H1 (cell line): ENCODE measurements at regions not wholly inside any gene's neighbourhood (a gene's known extent, or its start where the extent isn't known, plus 50 kb on each side); places are given as distances from the start of the nearest gene placed in this dataset.

Experiments used
- CTCF ChIA-PET: fragments of 300-600 bp; sonication (Branson Sonifier 250); formaldehyde crosslinking; loops from one replicate; lab custom pipeline; 2021; ENCODE audit not compliant: partially characterized antibody; lab: Charles Lee
- POLR2A ChIA-PET: fragments of 300-600 bp; sonication (Branson Sonifier 250); formaldehyde crosslinking; loops from one replicate; lab custom pipeline; 2021; ENCODE audit warnings: inconsistent platforms; ENCODE audit not compliant: partially characterized antibody; lab: Charles Lee
- DNase-seq, 2 experiments: peaks; one replicate each; pipeline versions ENCODE4 v3.0.0 to v3.0.0-alpha.2; 2010 to 2022; ENCODE audit warnings: low spot score in 2 of 2, low read depth in 1 of 2, mixed read lengths in 1 of 2
- FAIRE-seq: peaks from 2 replicates; lab custom pipeline; 2011; peaks lifted over from hg19 to GRCh38; lab: Jason Lieb, UNC
- H2AFZ ChIP-seq: 2 replicates; pipeline ENCODE4 v1.8.1; 2012; ENCODE audit warnings: low read length, inconsistent platforms
- H2AK5ac ChIP-seq: 2 replicates; pipeline ENCODE4 v1.6.1; 2013; ENCODE audit warnings: low read depth, low read length
- H2BK120ac ChIP-seq: replicated peaks from 2 replicates; pipeline ENCODE3; 2013; ENCODE audit warnings: low read depth, low read length, inconsistent platforms
- H2BK12ac ChIP-seq: 2 replicates; pipeline ENCODE4 v1.6.1; 2013; ENCODE audit warnings: low read depth, low read length
- H2BK15ac ChIP-seq: 2 replicates; pipeline ENCODE4 v1.6.1; 2013; ENCODE audit warnings: low read length
- H2BK20ac ChIP-seq: 2 replicates; pipeline ENCODE4 v1.6.1; 2013; ENCODE audit warnings: low read length
- H2BK5ac ChIP-seq: 2 replicates; pipeline ENCODE4 v1.6.1; 2013; ENCODE audit warnings: low read depth, low read length
- H3K14ac ChIP-seq: 2 replicates; pipeline ENCODE4 v1.6.1; 2013; ENCODE audit warnings: inconsistent platforms; ENCODE audit not compliant: insufficient read length
- H3K18ac ChIP-seq: 2 replicates; pipeline ENCODE4 v1.6.1; 2013; ENCODE audit warnings: low read length; ENCODE audit errors: extremely low read depth
- H3K23ac ChIP-seq: 2 replicates; pipeline ENCODE4 v1.6.1; 2013; ENCODE audit warnings: inconsistent platforms; ENCODE audit not compliant: insufficient read length
- H3K23me2 ChIP-seq: 2 replicates; pipeline ENCODE4 v1.6.1; 2013; ENCODE audit warnings: low read depth, low read length
- H3K27ac ChIP-seq: 2 replicates; pipeline ENCODE4 v1.6.1; 2011; ENCODE audit warnings: low read depth, low read length, inconsistent platforms
- H3K27me3 ChIP-seq, 4 experiments: replicated peaks in 1 of 4; 1 replicate in 1 of 4; 2 replicates in 3 of 4; pipeline versions ENCODE4 v1.6.1 to v1.8.1; 2011 to 2013; ENCODE audit warnings: low read length in 3 of 4, mild to moderate bottlenecking in 3 of 4, inconsistent platforms in 2 of 4, mixed read lengths in 2 of 4, moderate library complexity in 1 of 4; ENCODE audit not compliant: control insufficient read depth in 3 of 4, insufficient read depth in 3 of 4; ENCODE audit errors: extremely low read depth in 1 of 4
- H3K36me3 ChIP-seq, 4 experiments: 2 replicates each; pipeline versions ENCODE4 v1.6.1 to v1.8.1; 2011 to 2013; ENCODE audit warnings: mild to moderate bottlenecking in 4 of 4, low read length in 3 of 4, moderate library complexity in 2 of 4, control low read depth in 1 of 4, inconsistent platforms in 1 of 4; ENCODE audit not compliant: insufficient read depth in 4 of 4, control insufficient read depth in 2 of 4
- H3K4ac ChIP-seq: replicated peaks from 2 replicates; pipeline ENCODE3; 2013; ENCODE audit warnings: low read length, low read depth, mixed read lengths, inconsistent platforms; ENCODE audit not compliant: insufficient read length
- H3K4me1 ChIP-seq, 4 experiments: replicated peaks in 1 of 4; 1 replicate in 1 of 4; 2 replicates in 3 of 4; pipeline versions ENCODE4 v1.6.1 to v1.8.1; 2011 to 2013; ENCODE audit warnings: low read length in 3 of 4, inconsistent platforms in 2 of 4, mixed read lengths in 1 of 4; ENCODE audit not compliant: insufficient read depth in 4 of 4, control insufficient read depth in 3 of 4
- H3K4me2 ChIP-seq, 2 experiments: 2 replicates each; pipeline versions ENCODE4 v1.6.1 to v1.8.1; 2011 to 2013; ENCODE audit warnings: low read depth in 2 of 2, low read length in 2 of 2, control low read depth in 1 of 2, inconsistent platforms in 1 of 2, mild to moderate bottlenecking in 1 of 2; ENCODE audit not compliant: insufficient read depth in 1 of 2
- H3K4me3 ChIP-seq, 4 experiments: fragments of 200-600, 300-600 bp in 1 of 4; sonication (generic), shearing (Covaris generic), sonication (Bioruptor Twin) in 1 of 4; 2 replicates each; pipeline versions ENCODE4 v1.5.1 to v1.8.1; 2011 to 2016; ENCODE audit warnings: low read length in 4 of 4, low read depth in 3 of 4, control low read depth in 2 of 4, inconsistent platforms in 2 of 4, mild to moderate bottlenecking in 2 of 4, mixed read lengths in 1 of 4, moderate library complexity in 1 of 4; ENCODE audit not compliant: insufficient read depth in 2 of 4; ENCODE audit errors: extremely low read depth in 1 of 4
- H3K56ac ChIP-seq: replicated peaks from 2 replicates; pipeline ENCODE3; 2013; ENCODE audit warnings: low read depth, mild to moderate bottlenecking, mixed read lengths, low read length, inconsistent platforms; ENCODE audit not compliant: insufficient read length
- H3K79me1 ChIP-seq: 2 replicates; pipeline ENCODE4 v1.6.1; 2013; ENCODE audit warnings: low read depth, low read length, control low read depth
- H3K79me2 ChIP-seq, 2 experiments: 2 replicates each; pipeline versions ENCODE4 v1.6.1 to v1.8.1; 2012 to 2013; ENCODE audit warnings: low read length in 2 of 2, mild to moderate bottlenecking in 2 of 2, inconsistent platforms in 1 of 2; ENCODE audit not compliant: insufficient read depth in 2 of 2, control insufficient read depth in 1 of 2
- H3K9ac ChIP-seq, 4 experiments: replicated peaks in 1 of 4; 1 replicate in 1 of 4; 2 replicates in 3 of 4; pipeline versions ENCODE4 v1.6.1 to v1.8.1; 2011 to 2013; ENCODE audit warnings: low read depth in 3 of 4, low read length in 3 of 4, control low read depth in 2 of 4, mild to moderate bottlenecking in 2 of 4, moderate library complexity in 2 of 4, inconsistent platforms in 1 of 4; ENCODE audit errors: extremely low read depth in 1 of 4
- H3K9me3 ChIP-seq, 2 experiments: 2 replicates each; pipeline versions ENCODE4 v1.6.1 to v1.8.1; 2012 to 2013; ENCODE audit warnings: mild to moderate bottlenecking in 2 of 2, moderate library complexity in 2 of 2, control low read depth in 1 of 2, inconsistent platforms in 1 of 2, low read depth in 1 of 2, low read length in 1 of 2, mixed read lengths in 1 of 2; ENCODE audit not compliant: insufficient read depth in 2 of 2
- H4K20me1 ChIP-seq, 2 experiments: replicated peaks in 1 of 2; 2 replicates each; pipeline versions ENCODE3 to v1.8.1; 2011 to 2013; ENCODE audit warnings: inconsistent platforms in 2 of 2, low read length in 2 of 2, mild to moderate bottlenecking in 1 of 2; ENCODE audit not compliant: insufficient read depth in 2 of 2, control insufficient read depth in 1 of 2
- H4K5ac ChIP-seq: 2 replicates; pipeline ENCODE4 v1.6.1; 2013; ENCODE audit warnings: low read length, low read depth, mixed read lengths, inconsistent platforms; ENCODE audit not compliant: insufficient read length
- H4K8ac ChIP-seq: 2 replicates; pipeline ENCODE4 v1.8.0; 2013; ENCODE audit warnings: mild to moderate bottlenecking, moderate library complexity, low read length, inconsistent platforms; ENCODE audit not compliant: insufficient read depth; ENCODE audit errors: extremely low read depth
- H4K91ac ChIP-seq: replicated peaks from 2 replicates; pipeline ENCODE3; 2013; ENCODE audit warnings: low read length, mixed read lengths, inconsistent platforms; ENCODE audit not compliant: insufficient read length
- CHD1 ChIP-seq: IDR thresholded peaks from 2 replicates; pipeline ENCODE4 v1.6.1; 2012; ENCODE audit warnings: low read depth, low read length, improper control_type of control experiment
- CHD2 ChIP-seq: IDR thresholded peaks from 2 replicates; pipeline ENCODE4 v1.6.1; 2012; ENCODE audit warnings: low read length, improper control_type of control experiment
- CREB1 ChIP-seq: IDR thresholded peaks from 2 replicates; pipeline ENCODE4 v1.6.1; 2012; ENCODE audit warnings: inconsistent platforms
- CTBP2 ChIP-seq: IDR thresholded peaks from 2 replicates; pipeline ENCODE4 v1.7.0; 2011; ENCODE audit warnings: borderline replicate concordance, mild to moderate bottlenecking, moderate library complexity, mixed read lengths, low read length; ENCODE audit not compliant: insufficient read depth, insufficient read length
- EZH2 ChIP-seq: fragments of 200-600 bp; sonication (generic); IDR thresholded peaks from 2 replicates; pipeline ENCODE4 v1.7.1; 2012; ENCODE audit warnings: low read depth, mild to moderate bottlenecking, moderate library complexity, low read length, inconsistent platforms; ENCODE audit not compliant: severe bottlenecking
- MAFK ChIP-seq: IDR thresholded peaks from 2 replicates; pipeline ENCODE4 v1.6.1; 2012; ENCODE audit warnings: low read depth, mild to moderate bottlenecking, improper control_type of control experiment, low read length
- POLR2A ChIP-seq, 2 experiments: IDR thresholded peaks; 1 replicate in 1 of 2; 2 replicates in 1 of 2; pipeline ENCODE4 v1.6.1; 2011; ENCODE audit warnings: low read depth in 2 of 2, low read length in 2 of 2, mild to moderate bottlenecking in 2 of 2; ENCODE audit errors: control extremely low read depth in 1 of 2
- POLR2AphosphoS5 ChIP-seq: IDR thresholded peaks from 2 replicates; pipeline ENCODE4 v1.6.1; 2011; ENCODE audit warnings: low read depth, low read length
- POU5F1 ChIP-seq: IDR thresholded peaks from 2 replicates; pipeline ENCODE4 v1.6.1; 2011; ENCODE audit warnings: low read depth, mild to moderate bottlenecking, low read length, moderate library complexity
- RFX5 ChIP-seq: IDR thresholded peaks from 2 replicates; pipeline ENCODE4 v1.6.1; 2011; ENCODE audit warnings: low read depth, low read length, improper control_type of control experiment, borderline replicate concordance
- SAP30 ChIP-seq: fragments of 300-600 bp; sonication (generic); IDR thresholded peaks from 2 replicates; pipeline ENCODE4 v1.7.1; 2012; ENCODE audit warnings: low read length, moderate library complexity, mild to moderate bottlenecking, inconsistent platforms; ENCODE audit not compliant: insufficient read depth, insufficient replicate concordance
- SIRT6 ChIP-seq: IDR thresholded peaks from one replicate; pipeline ENCODE4 v1.7.1; 2012; ENCODE audit warnings: low read length, inconsistent platforms
- TAF1 ChIP-seq: IDR thresholded peaks from 2 replicates; pipeline ENCODE4 v1.6.1; 2011; ENCODE audit warnings: mild to moderate bottlenecking, low read depth, low read length
- TCF12 ChIP-seq: IDR thresholded peaks from 2 replicates; pipeline ENCODE4 v1.6.1; 2011; ENCODE audit warnings: low read depth, mild to moderate bottlenecking, low read length
- WGBS, 2 experiments: shearing (Covaris generic) in 1 of 2; methylation state at CpG; one replicate each; pipeline versions ENCODE4 v1.1.6 to v1.1.7; 2013 to 2015; ENCODE audit warnings: low lambda C conversion rate in 2 of 2, mixed read lengths in 2 of 2, inconsistent platforms in 1 of 2, low coverage in 1 of 2, missing lambda C conversion rate in 1 of 2; ENCODE audit not compliant: insufficient replicate concordance in 2 of 2, insufficient coverage in 1 of 2, insufficient read length in 1 of 2; ENCODE audit errors: extremely low coverage in 1 of 2, missing lambda C conversion rate in 1 of 2; 5-methylcytosine and 5-hydroxymethylcytosine counted together
- TF ChIP-seq, protein P1 (sequence below): IDR thresholded peaks from 2 replicates; pipeline ENCODE4 v1.6.1; 2012; ENCODE audit warnings: low read length, inconsistent platforms

- Histone ChIP-seq H3K27ac (no peak overlapping the region), H2BK5ac (no peak overlapping the region), H3K18ac (no peak overlapping the region), H2AFZ (no peak overlapping the region), H2BK12ac (no peak overlapping the region), H3K4me3 (no peak overlapping the region), H3K4me1 (no peaks in the 10 kb centered on the region), H3K14ac (no peak overlapping the region), H3K4me2 (no peak overlapping the region), H3K79me2 (no peaks in the 10 kb centered on the region), H2BK15ac (no peak overlapping the region), H4K5ac (no peak overlapping the region), H3K4ac (no peak overlapping the region), H2BK20ac (no peak overlapping the region), H3K79me1 (no peaks in the 10 kb centered on the region), H3K9me3 (no peaks in the 10 kb centered on the region), H3K56ac (no peak overlapping the region), H2BK120ac (no peak overlapping the region), H3K23me2 (no peaks in the 10 kb centered on the region), H3K9ac (no peak overlapping the region), H4K8ac (no peak overlapping the region), H2AK5ac (no peak overlapping the region), H4K20me1 (no peaks in the 10 kb centered on the region), H3K27me3 (no peaks in the 10 kb centered on the region), H3K23ac (no peak overlapping the region), H3K36me3 (no peaks in the 10 kb centered on the region), H4K91ac (no peak overlapping the region)
- CTCF ChIA-PET, result no interaction called here
- DNase-seq, result no peak
- FAIRE-seq, result no peak
- POLR2A ChIA-PET, result no interaction called here
- TF ChIP-seq MAFK, result no peak
- TF ChIP-seq CHD1, result no peak
- TF ChIP-seq POLR2A (IDR thresholded peaks at IDR 0.05; ENCODE audit: control extremely low read depth in 1 of 2, low read depth in 2 of 2, low read length in 2 of 2), result no peak
- TF ChIP-seq EZH2, result no peak
- TF ChIP-seq CREB1, result no peak
- no peak for TF ChIP-seq TCF12
- no peak for TF ChIP-seq RFX5
- no peak for TF ChIP-seq CTBP2
- TF ChIP-seq POLR2AphosphoS5, result no peak
- no peak for TF ChIP-seq SIRT6
- no peak for TF ChIP-seq POU5F1
- TF ChIP-seq SAP30, result no peak
- no peak for TF ChIP-seq CHD2
- TF ChIP-seq, protein P1, sequence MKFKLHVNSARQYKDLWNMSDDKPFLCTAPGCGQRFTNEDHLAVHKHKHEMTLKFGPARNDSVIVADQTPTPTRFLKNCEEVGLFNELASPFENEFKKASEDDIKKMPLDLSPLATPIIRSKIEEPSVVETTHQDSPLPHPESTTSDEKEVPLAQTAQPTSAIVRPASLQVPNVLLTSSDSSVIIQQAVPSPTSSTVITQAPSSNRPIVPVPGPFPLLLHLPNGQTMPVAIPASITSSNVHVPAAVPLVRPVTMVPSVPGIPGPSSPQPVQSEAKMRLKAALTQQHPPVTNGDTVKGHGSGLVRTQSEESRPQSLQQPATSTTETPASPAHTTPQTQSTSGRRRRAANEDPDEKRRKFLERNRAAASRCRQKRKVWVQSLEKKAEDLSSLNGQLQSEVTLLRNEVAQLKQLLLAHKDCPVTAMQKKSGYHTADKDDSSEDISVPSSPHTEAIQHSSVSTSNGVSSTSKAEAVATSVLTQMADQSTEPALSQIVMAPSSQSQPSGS, result no peak
- no peak for TF ChIP-seq TAF1
- 58% methylated on average over 3 of the region's 3 CpGs; no CpG with 5 or more reads in 1 of the 2 experiments for WGBS, 2 experiments
Observed at GRCh38 chr17:52947418-52947817, 788.9 kb upstream of the CA10 start.
